Kidney (tissue), 13 donors: ENCODE measurements at regions not wholly inside any gene's neighbourhood (a gene's known extent, or its start where the extent isn't known, plus 50 kb on each side); places are given as distances from the start of the nearest gene placed in this dataset.
A peak's percentile ranks its signal among the peaks of the same experiment; 100 is the strongest.

Experiments used
- DNase-seq, 5 donors: peaks; one replicate each; pipeline ENCODE4 v3.0.0-alpha.2; 2013 to 2020
- FAIRE-seq: peaks from 2 replicates; lab custom pipeline; 2012; peaks lifted over from hg19 to GRCh38; lab: Jason Lieb, UNC
- H3K27ac ChIP-seq, 2 donors: one replicate each; pipeline ENCODE4 v1.7.0; 2013; ENCODE audit warnings: low read depth in 2 of 2, low read length in 2 of 2, inconsistent platforms in 1 of 2
- H3K27me3 ChIP-seq: one replicate; pipeline ENCODE4 v1.7.1; 2013; ENCODE audit warnings: low read length, inconsistent platforms; ENCODE audit not compliant: control insufficient read depth, insufficient read depth
- H3K36me3 ChIP-seq, 3 donors: one replicate each; pipeline versions ENCODE4 v1.7.0 to v1.7.1; 2013; ENCODE audit warnings: low read length in 3 of 3, control low read depth in 1 of 3, inconsistent platforms in 1 of 3; ENCODE audit not compliant: insufficient read depth in 3 of 3, control insufficient read depth in 2 of 3
- H3K4me1 ChIP-seq, 3 donors: one replicate each; pipeline versions ENCODE4 v1.7.0 to v1.7.1; 2013; ENCODE audit warnings: low read length in 3 of 3, inconsistent platforms in 1 of 3, low read depth in 1 of 3; ENCODE audit not compliant: control insufficient read depth in 2 of 3, insufficient read depth in 2 of 3
- H3K4me3 ChIP-seq, 3 donors: one replicate each; pipeline versions ENCODE4 v1.7.0 to v1.8.1; 2013; ENCODE audit warnings: low read length in 3 of 3, control low read depth in 1 of 3, inconsistent platforms in 1 of 3
- H3K9ac ChIP-seq, 3 donors: one replicate each; pipeline versions ENCODE4 v1.7.0 to v1.7.1; 2013; ENCODE audit warnings: low read length in 3 of 3, control low read depth in 1 of 3, inconsistent platforms in 1 of 3
- H3K9me3 ChIP-seq, 3 donors: one replicate each; pipeline versions ENCODE4 v1.7.0 to v1.7.1; 2013; ENCODE audit warnings: low read length in 3 of 3, control low read depth in 1 of 3, inconsistent platforms in 1 of 3; ENCODE audit not compliant: control insufficient read depth in 2 of 3, insufficient read depth in 1 of 3
- intact Hi-C: fragments of 100-400 bp; cut with DNase I; formaldehyde crosslinking; loops from one replicate; pipeline ENCODE4 v1.11.1; 2022
- TF ChIP-seq, protein P1 (sequence below): IDR thresholded peaks from 3 replicates; pipeline ENCODE4 v1.5.1; 2012; ENCODE audit warnings: mild to moderate bottlenecking, moderate library complexity, borderline replicate concordance; ENCODE audit not compliant: insufficient read depth; ENCODE audit errors: extremely low read depth
- donor health status: control.
- donor health status: control.
- donor health status: control.
- donor health status: control.
- donor health status: control.
- donor health status: DM: yes; HTN: yes; CAD: no.
- donor health status: Normal renal cell carcinoma (clear cell type).

DNA sequence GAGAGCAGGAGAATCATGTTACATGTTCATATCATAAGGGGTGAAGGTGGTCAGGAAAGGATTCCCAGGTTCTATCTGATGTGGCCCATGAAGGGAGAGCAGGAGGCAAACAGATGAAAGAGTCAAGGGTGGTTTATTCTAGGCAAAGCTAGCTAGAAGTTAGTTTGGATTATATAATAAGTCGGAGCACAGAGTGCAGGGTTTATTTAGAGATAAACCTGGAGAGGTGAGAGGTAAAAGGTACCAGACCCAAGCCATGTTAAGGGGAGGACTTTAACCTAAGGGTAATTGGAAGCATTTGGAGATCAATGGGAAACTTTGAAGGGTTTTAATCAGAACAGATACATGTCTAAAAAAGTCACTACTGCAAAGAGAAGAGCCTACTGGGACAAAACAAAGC is 69.2 kb upstream of the LRATD1 start:
- TF ChIP-seq, protein P1, sequence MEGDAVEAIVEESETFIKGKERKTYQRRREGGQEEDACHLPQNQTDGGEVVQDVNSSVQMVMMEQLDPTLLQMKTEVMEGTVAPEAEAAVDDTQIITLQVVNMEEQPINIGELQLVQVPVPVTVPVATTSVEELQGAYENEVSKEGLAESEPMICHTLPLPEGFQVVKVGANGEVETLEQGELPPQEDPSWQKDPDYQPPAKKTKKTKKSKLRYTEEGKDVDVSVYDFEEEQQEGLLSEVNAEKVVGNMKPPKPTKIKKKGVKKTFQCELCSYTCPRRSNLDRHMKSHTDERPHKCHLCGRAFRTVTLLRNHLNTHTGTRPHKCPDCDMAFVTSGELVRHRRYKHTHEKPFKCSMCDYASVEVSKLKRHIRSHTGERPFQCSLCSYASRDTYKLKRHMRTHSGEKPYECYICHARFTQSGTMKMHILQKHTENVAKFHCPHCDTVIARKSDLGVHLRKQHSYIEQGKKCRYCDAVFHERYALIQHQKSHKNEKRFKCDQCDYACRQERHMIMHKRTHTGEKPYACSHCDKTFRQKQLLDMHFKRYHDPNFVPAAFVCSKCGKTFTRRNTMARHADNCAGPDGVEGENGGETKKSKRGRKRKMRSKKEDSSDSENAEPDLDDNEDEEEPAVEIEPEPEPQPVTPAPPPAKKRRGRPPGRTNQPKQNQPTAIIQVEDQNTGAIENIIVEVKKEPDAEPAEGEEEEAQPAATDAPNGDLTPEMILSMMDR: no peak
- H3K4me1 ChIP-seq: no peaks in the 10 kb centered on the region
- no peak overlapping the region for H3K27ac ChIP-seq
- H3K9me3 ChIP-seq: no peaks in the 10 kb centered on the region
- H3K9ac ChIP-seq: no peak overlapping the region
- DNase-seq: no peak
- H3K36me3 ChIP-seq: no peaks in the 10 kb centered on the region
- FAIRE-seq: no peak
- H3K4me3 ChIP-seq: no peak overlapping the region
- no peaks in the 10 kb centered on the region for H3K27me3 ChIP-seq
- intact Hi-C loops: no loop called here

DNA sequence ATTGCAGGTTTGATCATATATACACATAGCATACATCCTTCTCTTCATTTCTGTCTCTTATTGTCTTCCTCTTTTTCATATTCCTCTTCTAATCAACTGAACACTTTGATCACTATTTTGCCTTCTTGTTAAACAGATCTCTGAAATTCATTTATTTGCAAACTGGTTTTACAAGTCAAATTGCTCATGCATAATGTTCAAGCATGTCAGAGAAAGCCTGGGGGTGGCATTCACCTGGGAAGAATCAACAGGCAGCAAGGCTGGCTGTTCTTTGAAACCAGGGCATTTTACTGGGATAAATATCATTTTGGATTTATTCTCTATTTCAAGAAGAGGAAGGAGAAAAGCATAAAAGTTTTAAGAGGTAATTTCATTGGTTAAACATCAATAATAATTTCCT is 66.9 kb upstream of the LRATD1 start:
- no peaks in the 10 kb centered on the region for H3K27me3 ChIP-seq
- H3K36me3 ChIP-seq: no peaks in the 10 kb centered on the region
- FAIRE-seq: no peak
- H3K27ac ChIP-seq: no peak overlapping the region
- H3K4me3 ChIP-seq: no peak overlapping the region
- no peaks in the 10 kb centered on the region for H3K4me1 ChIP-seq
- TF ChIP-seq, protein P1: no peak
- intact Hi-C loops: no loop called here
- peak in 2 of 5 donors; percentile 40 to 41 for DNase-seq
- H3K9ac ChIP-seq: no peak overlapping the region
- H3K9me3 ChIP-seq: no peaks in the 10 kb centered on the region

DNA sequence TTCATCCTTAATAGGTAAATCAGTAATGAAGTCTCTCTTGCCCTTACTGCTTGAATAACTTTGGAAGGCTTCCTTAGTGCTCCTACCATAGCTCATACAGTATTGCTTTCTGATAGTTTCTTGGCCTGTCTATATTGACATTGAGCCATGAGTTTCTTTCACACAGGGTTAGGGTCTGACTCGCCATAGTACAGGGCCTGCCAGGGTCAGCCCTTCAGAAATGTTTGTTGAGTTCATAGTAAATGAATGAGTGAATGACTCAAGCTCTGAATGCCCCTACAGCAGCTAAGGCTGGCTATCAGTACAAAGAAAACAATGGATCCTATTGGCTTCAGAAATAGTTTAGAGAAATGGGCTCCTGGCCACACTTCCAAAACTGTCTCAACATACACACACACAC is 65.0 kb upstream of the LRATD1 start:
- DNase-seq: peak in 1 of 5 donors; percentile 30
- no peak overlapping the region for H3K4me3 ChIP-seq
- no peaks in the 10 kb centered on the region for H3K27me3 ChIP-seq
- H3K4me1 ChIP-seq: no peaks in the 10 kb centered on the region
- FAIRE-seq: no peak
- no peaks in the 10 kb centered on the region for H3K9me3 ChIP-seq
- no peak overlapping the region for H3K9ac ChIP-seq
- TF ChIP-seq, protein P1: no peak
- H3K36me3 ChIP-seq: no peaks in the 10 kb centered on the region
- intact Hi-C loops: no loop called here
- H3K27ac ChIP-seq: no peak overlapping the region

DNA sequence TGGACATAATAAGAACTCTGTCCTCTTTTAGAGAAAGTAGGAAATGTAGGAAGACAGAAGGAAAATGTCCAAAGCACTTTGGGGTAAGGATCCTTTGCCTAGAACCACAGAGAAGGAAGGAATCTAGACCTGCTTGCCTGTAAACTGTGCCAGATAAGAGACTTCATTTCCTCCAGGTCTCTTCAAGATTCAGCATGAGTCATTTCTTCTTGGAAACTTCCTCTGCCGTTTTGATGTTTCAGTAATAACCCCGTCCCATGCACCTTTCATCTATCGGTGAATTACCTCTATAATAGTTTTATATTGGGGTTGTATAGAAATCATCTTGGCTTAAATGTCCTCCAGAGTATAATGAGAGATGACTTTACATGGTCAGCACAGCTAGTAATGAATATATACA is 63.2 kb upstream of the LRATD1 start:
- Histone ChIP-seq H3K27ac (no peak overlapping the region), H3K27me3 (no peaks in the 10 kb centered on the region), H3K9me3 (no peaks in the 10 kb centered on the region), H3K9ac (no peak overlapping the region), H3K4me1 (no peaks in the 10 kb centered on the region), H3K36me3 (no peaks in the 10 kb centered on the region), H3K4me3 (no peak overlapping the region)
- TF ChIP-seq, protein P1: no peak
- DNase-seq (no peak), FAIRE-seq (no peak)
- intact Hi-C loops: no loop called here
